NT2/D1 (cell line): ENCODE measurements at regions not wholly inside any gene's neighbourhood (a gene's known extent, or its start where the extent isn't known, plus 50 kb on each side); places are given as distances from the start of the nearest gene placed in this dataset.

Experiments used
- SUZ12 ChIP-seq: IDR thresholded peaks from 2 replicates; pipeline ENCODE4 v1.6.1; 2011; ENCODE audit not compliant: insufficient read length, insufficient read depth; ENCODE audit errors: extremely low read depth
- YY1 ChIP-seq: IDR thresholded peaks from 2 replicates; pipeline ENCODE4 v1.6.1; 2011; ENCODE audit not compliant: insufficient read length, insufficient read depth

GRCh38 chr1:147384804-147385203 is 142.3 kb downstream of the CHD1L start:
- no peak for TF ChIP-seq YY1
- no peak for TF ChIP-seq SUZ12
